Right atrium auricular region (tissue), 2 donors: ENCODE measurements at regions not wholly inside any gene's neighbourhood (a gene's known extent, or its start where the extent isn't known, plus 50 kb on each side); places are given as distances from the start of the nearest gene placed in this dataset.

Source experiments
- DNase-seq: peaks from one replicate; pipeline ENCODE4 v3.0.0-alpha.2; 2019; ENCODE audit warnings: low spot score
- H3K27ac ChIP-seq, 2 donors: fragments of 200-600 bp; sonication (generic); 1 replicate in 1 of 2; 2 replicates in 1 of 2; pipeline ENCODE4 v1.5.1; 2016 to 2019
- H3K27me3 ChIP-seq, 2 donors: fragments of 200-600 bp; sonication (generic); one replicate each; pipeline versions ENCODE4 v1.5.1 to v1.6.0; 2017 to 2019
- H3K36me3 ChIP-seq: fragments of 200-600 bp; sonication (generic); one replicate; pipeline ENCODE4 v1.5.1; 2016
- H3K4me1 ChIP-seq, 2 donors: fragments of 200-600 bp; sonication (generic); one replicate each; pipeline versions ENCODE4 v1.5.1 to v1.6.0; 2017 to 2019
- H3K4me3 ChIP-seq, 2 donors: fragments of 200-600 bp; sonication (generic); 1 replicate in 1 of 2; 2 replicates in 1 of 2; pipeline ENCODE4 v1.5.1; 2017 to 2019; ENCODE audit warnings: mild to moderate bottlenecking in 1 of 2, moderate library complexity in 1 of 2
- H3K9me3 ChIP-seq, 2 donors: fragments of 200-600 bp; sonication (generic); one replicate each; pipeline ENCODE4 v1.5.1; 2019
- CTCF ChIP-seq, 2 donors: fragments of 200-600 bp; sonication (generic); IDR thresholded peaks; one replicate each; pipeline ENCODE4 v1.5.1; 2019; ENCODE audit warnings: antibody characterized with exemption in 2 of 2

DNA sequence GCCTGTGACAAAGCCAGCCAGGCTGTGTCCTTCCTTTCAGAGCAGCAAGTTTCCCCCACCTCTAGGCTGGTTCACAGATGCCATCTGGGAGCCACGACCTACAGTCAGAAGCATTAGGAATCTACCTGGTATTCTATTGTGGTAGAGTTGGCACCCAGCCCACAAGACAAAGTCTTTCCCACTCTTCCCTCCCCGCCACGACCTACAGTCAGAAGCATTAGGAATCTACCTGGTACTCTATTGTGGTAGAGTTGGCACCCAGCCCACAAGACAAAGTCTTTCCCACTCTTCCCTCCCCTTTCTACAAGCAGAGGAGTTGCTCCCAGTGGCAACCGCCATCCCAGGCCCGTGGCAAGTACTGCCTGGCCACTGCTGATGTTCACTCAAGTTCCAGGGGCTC, 157.8 kb upstream of the TNC start:
- DNase-seq, result no peak
- Histone ChIP-seq H3K27ac (no peak overlapping the region), H3K4me3 (no peak overlapping the region), H3K27me3 (no peaks in the 10 kb centered on the region), H3K36me3 (no peaks in the 10 kb centered on the region), H3K4me1 (no peaks in the 10 kb centered on the region), H3K9me3 (peaks cover 0 to 5% of the 10 kb centered on the region in 2 donors)
- TF ChIP-seq CTCF (IDR thresholded peaks at IDR 0.05), result no peak

GRCh38 chr9:115276621-115277020, 158.7 kb upstream of the TNC start:
- TF ChIP-seq CTCF (IDR thresholded peaks at IDR 0.05), result no peak
- Histone ChIP-seq H3K4me3 (no peak overlapping the region), H3K36me3 (no peaks in the 10 kb centered on the region), H3K9me3 (no peaks in the 10 kb centered on the region), H3K27me3 (no peaks in the 10 kb centered on the region), H3K4me1 (no peaks in the 10 kb centered on the region), H3K27ac (no peak overlapping the region)
- DNase-seq, result no peak

- TF ChIP-seq CTCF (IDR thresholded peaks at IDR 0.05), result no peak
- H3K4me3 ChIP-seq, result no peak overlapping the region
- no peaks in the 10 kb centered on the region for H3K27me3 ChIP-seq
- no peaks in the 10 kb centered on the region for H3K36me3 ChIP-seq
- H3K4me1 ChIP-seq, result no peaks in the 10 kb centered on the region
- H3K9me3 ChIP-seq, result no peaks in the 10 kb centered on the region
- no peak for DNase-seq
- no peak overlapping the region for H3K27ac ChIP-seq
These were observed 159.3 kb upstream of the TNC start for GRCh38 chr9:115277301-115277700.

DNA sequence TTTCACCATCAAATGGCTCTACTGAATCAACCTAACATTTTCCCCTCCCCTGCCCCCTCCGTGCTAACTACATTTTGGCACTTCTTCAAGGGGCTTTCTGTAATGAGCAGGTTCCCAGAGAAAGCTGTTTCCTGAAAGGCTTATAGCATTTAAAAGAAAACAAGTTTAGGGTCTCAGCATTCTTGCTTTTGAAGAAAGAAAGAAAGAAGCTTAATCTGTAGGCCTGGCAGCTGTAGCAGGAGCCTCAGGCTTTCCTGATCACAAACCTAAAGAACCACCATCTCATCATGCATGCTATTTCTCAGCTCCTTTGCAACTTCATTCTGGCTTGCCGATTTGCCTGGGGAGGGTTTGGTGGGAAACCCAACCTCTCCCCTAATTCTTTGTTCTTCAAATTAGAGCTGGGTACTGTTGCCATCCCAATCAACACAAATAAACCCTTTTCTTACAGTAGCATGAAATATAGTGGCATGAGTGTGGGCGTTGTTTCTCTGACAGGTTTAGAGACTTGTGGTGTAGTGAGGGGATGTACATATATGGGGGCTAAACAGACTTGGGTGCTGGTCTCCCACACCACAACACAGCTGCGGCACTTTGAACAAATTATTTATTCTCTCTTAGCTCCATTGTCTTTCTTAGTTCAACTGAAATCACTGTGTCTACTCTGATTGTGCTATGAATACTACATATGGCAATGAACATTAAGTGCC, 160.5 kb upstream of the TNC start:
- H3K4me3 ChIP-seq, result no peak overlapping the region
- no peaks in the 10 kb centered on the region for H3K36me3 ChIP-seq
- H3K9me3 ChIP-seq, result no peaks in the 10 kb centered on the region
- TF ChIP-seq CTCF (IDR thresholded peaks at IDR 0.05), result no peak
- no peaks in the 10 kb centered on the region for H3K4me1 ChIP-seq
- DNase-seq, result no peak
- no peak overlapping the region for H3K27ac ChIP-seq
- H3K27me3 ChIP-seq, result no peaks in the 10 kb centered on the region

DNA sequence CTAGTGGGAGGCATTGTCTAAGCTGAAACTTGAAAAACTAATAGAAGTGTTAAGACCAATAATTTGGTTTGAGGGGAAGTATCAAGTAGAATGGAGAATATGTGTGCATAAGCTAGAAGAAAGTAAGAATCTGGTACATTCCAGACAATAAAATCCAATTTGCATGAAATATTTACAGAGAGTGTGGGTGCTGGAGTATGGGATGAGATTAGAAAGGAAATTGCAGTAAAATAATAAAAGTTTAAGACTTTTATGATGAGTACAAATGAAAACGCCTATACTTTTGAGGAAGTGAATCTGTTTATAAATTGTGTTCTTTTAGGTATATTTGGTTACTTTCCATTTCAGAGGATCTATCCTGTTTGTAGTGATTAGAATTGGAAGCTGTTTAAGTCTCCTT, 165.4 kb upstream of the TNC start:
- Histone ChIP-seq H3K27me3 (no peaks in the 10 kb centered on the region), H3K9me3 (no peaks in the 10 kb centered on the region), H3K4me1 (no peaks in the 10 kb centered on the region), H3K36me3 (no peaks in the 10 kb centered on the region), H3K27ac (no peak overlapping the region), H3K4me3 (no peak overlapping the region)
- TF ChIP-seq CTCF (IDR thresholded peaks at IDR 0.05), result no peak
- no peak for DNase-seq

DNA sequence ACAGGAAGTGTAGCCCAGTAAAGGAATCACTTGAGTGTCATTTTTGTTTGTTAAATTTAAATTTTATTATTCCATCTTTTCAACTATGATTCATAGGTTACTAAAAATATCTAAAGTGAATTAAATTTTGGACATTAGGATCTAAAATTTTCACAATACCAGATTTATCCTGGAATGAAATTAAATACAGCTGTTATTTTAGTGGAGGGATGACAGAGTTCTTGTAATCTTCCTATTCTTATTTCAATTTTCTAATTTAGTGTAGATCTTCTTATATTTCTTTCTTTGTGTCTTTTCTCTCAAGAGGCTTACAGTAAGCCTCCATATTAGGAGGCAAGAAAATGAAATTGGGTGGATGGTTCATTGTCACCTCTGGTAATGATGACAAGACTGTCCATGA, 167.9 kb upstream of the TNC start:
- no peaks in the 10 kb centered on the region for H3K9me3 ChIP-seq
- no peak overlapping the region for H3K27ac ChIP-seq
- H3K4me1 ChIP-seq, result no peaks in the 10 kb centered on the region
- no peaks in the 10 kb centered on the region for H3K36me3 ChIP-seq
- no peaks in the 10 kb centered on the region for H3K27me3 ChIP-seq
- no peak for DNase-seq
- no peak for TF ChIP-seq CTCF (IDR thresholded peaks at IDR 0.05)
- H3K4me3 ChIP-seq, result no peak overlapping the region
